Muscle layer of colon (tissue), 2 donors: ENCODE measurements at regions not wholly inside any gene's neighbourhood (a gene's known extent, or its start where the extent isn't known, plus 50 kb on each side); places are given as distances from the start of the nearest gene placed in this dataset.
"Not testable (repeated sequence)": the region's sequence is repeated elsewhere in the genome, so short reads cannot be mapped to it uniquely, and the experiment has no call there.

Experiments
- H3K27ac ChIP-seq: one replicate; pipeline ENCODE4 v1.7.0; 2013; ENCODE audit warnings: low read depth, mild to moderate bottlenecking, low read length, moderate library complexity
- H3K27me3 ChIP-seq, 2 donors: one replicate each; pipeline ENCODE4 v1.7.0; 2013; ENCODE audit warnings: low read length in 2 of 2, mild to moderate bottlenecking in 2 of 2; ENCODE audit not compliant: insufficient read depth in 2 of 2, control insufficient read depth in 1 of 2
- H3K36me3 ChIP-seq: one replicate; pipeline ENCODE4 v1.7.0; 2013; ENCODE audit warnings: mild to moderate bottlenecking, low read length; ENCODE audit not compliant: insufficient read depth
- H3K4me1 ChIP-seq: one replicate; pipeline ENCODE4 v1.7.0; 2013; ENCODE audit warnings: mild to moderate bottlenecking, low read length; ENCODE audit not compliant: insufficient read depth
- H3K4me3 ChIP-seq, 2 donors: one replicate each; pipeline ENCODE4 v1.7.0; 2013; ENCODE audit warnings: low read length in 2 of 2, low read depth in 1 of 2, mild to moderate bottlenecking in 1 of 2, moderate library complexity in 1 of 2
- H3K9ac ChIP-seq: one replicate; pipeline ENCODE4 v1.7.0; 2013; ENCODE audit warnings: low read length
- H3K9me3 ChIP-seq: one replicate; pipeline ENCODE4 v1.7.0; 2013; ENCODE audit warnings: mild to moderate bottlenecking, low read length
- donor health status: abdominal sarcoma.
- donor health status: Adenocarcinoma of cecum.

- H3K4me1 ChIP-seq, result no peaks in the 10 kb centered on the region
These were observed 1336.7 kb downstream of the CDH11 start for GRCh38 chr16:63785170-63785569.

GRCh38 chr16:63776437-63776836 is 1345.4 kb downstream of the CDH11 start:
- Histone ChIP-seq H3K27me3 (no peaks in the 10 kb centered on the region), H3K9ac (no peak overlapping the region), H3K9me3 (no peaks in the 10 kb centered on the region), H3K4me3 (no peak overlapping the region), H3K27ac (no peak overlapping the region), H3K36me3 (no peaks in the 10 kb centered on the region), H3K4me1 (no peaks in the 10 kb centered on the region)

More at GRCh38 chr16:63785170-63785569, 1336.7 kb downstream of the CDH11 start:
- H3K36me3 ChIP-seq, result no peaks in the 10 kb centered on the region
- H3K27me3 ChIP-seq, result no peaks in the 10 kb centered on the region
- H3K4me3 ChIP-seq, result no peak overlapping the region
- H3K9ac ChIP-seq, result no peak overlapping the region
- no peak overlapping the region for H3K27ac ChIP-seq
- no peaks in the 10 kb centered on the region for H3K9me3 ChIP-seq

GRCh38 chr16:63776034-63776433 is 1345.8 kb downstream of the CDH11 start:
- Histone ChIP-seq H3K4me3 (no peak overlapping the region), H3K9me3 (no peaks in the 10 kb centered on the region), H3K9ac (no peak overlapping the region)

GRCh38 chr16:63774302-63774701 is 1347.6 kb downstream of the CDH11 start:
- Histone ChIP-seq H3K36me3 (no peaks in the 10 kb centered on the region), H3K4me1 (no peaks in the 10 kb centered on the region), H3K27ac (no peak overlapping the region), H3K27me3 (no peaks in the 10 kb centered on the region), H3K4me3 (no peak overlapping the region), H3K9ac (no peak overlapping the region), H3K9me3 (no peaks in the 10 kb centered on the region)

More at GRCh38 chr16:63776034-63776433, 1345.8 kb downstream of the CDH11 start:
- no peaks in the 10 kb centered on the region for H3K36me3 ChIP-seq
- H3K4me1 ChIP-seq, result no peaks in the 10 kb centered on the region
- no peak overlapping the region for H3K27ac ChIP-seq
- H3K27me3 ChIP-seq, result no peaks in the 10 kb centered on the region

- H3K9me3 ChIP-seq, result no peaks in the 10 kb centered on the region
- H3K4me3 ChIP-seq, result no peak overlapping the region
These were observed 1352.7 kb downstream of the CDH11 start for GRCh38 chr16:63769211-63769610.

GRCh38 chr16:63760246-63760645 is 1361.6 kb downstream of the CDH11 start:
- not testable (repeated sequence) for H3K9me3 ChIP-seq, H3K4me3 ChIP-seq, H3K36me3 ChIP-seq, H3K9ac ChIP-seq, H3K4me1 ChIP-seq, H3K27me3 ChIP-seq, H3K27ac ChIP-seq

More at GRCh38 chr16:63769211-63769610, 1352.7 kb downstream of the CDH11 start:
- no peak overlapping the region for H3K9ac ChIP-seq
- H3K4me1 ChIP-seq, result no peaks in the 10 kb centered on the region
- no peak overlapping the region for H3K27ac ChIP-seq
- no peaks in the 10 kb centered on the region for H3K36me3 ChIP-seq
- no peaks in the 10 kb centered on the region for H3K27me3 ChIP-seq

- no peak overlapping the region for H3K9ac ChIP-seq
- H3K9me3 ChIP-seq, result no peaks in the 10 kb centered on the region
- H3K4me1 ChIP-seq, result no peaks in the 10 kb centered on the region
- no peaks in the 10 kb centered on the region for H3K27me3 ChIP-seq
- H3K27ac ChIP-seq, result no peak overlapping the region
- no peaks in the 10 kb centered on the region for H3K36me3 ChIP-seq
- H3K4me3 ChIP-seq, result no peak overlapping the region
These were observed 1369.5 kb downstream of the CDH11 start for GRCh38 chr16:63752347-63752746.

GRCh38 chr16:63749276-63749675 is 1372.6 kb downstream of the CDH11 start:
- no peak overlapping the region for H3K27ac ChIP-seq
- H3K36me3 ChIP-seq, result no peaks in the 10 kb centered on the region
- H3K27me3 ChIP-seq, result no peaks in the 10 kb centered on the region
- H3K9me3 ChIP-seq, result no peaks in the 10 kb centered on the region
- no peaks in the 10 kb centered on the region for H3K4me1 ChIP-seq
- H3K4me3 ChIP-seq, result no peak overlapping the region
- H3K9ac ChIP-seq, result no peak overlapping the region

- no peaks in the 10 kb centered on the region for H3K9me3 ChIP-seq
- H3K36me3 ChIP-seq, result no peaks in the 10 kb centered on the region
- H3K9ac ChIP-seq, result no peak overlapping the region
- H3K4me3 ChIP-seq, result no peak overlapping the region
- H3K4me1 ChIP-seq, result no peaks in the 10 kb centered on the region
- no peaks in the 10 kb centered on the region for H3K27me3 ChIP-seq
- no peak overlapping the region for H3K27ac ChIP-seq
These were observed 1376.4 kb downstream of the CDH11 start for GRCh38 chr16:63745456-63745855.

- Histone ChIP-seq H3K4me3 (no peak overlapping the region), H3K36me3 (no peaks in the 10 kb centered on the region), H3K27ac (no peak overlapping the region), H3K4me1 (no peaks in the 10 kb centered on the region), H3K9ac (no peak overlapping the region), H3K27me3 (no peaks in the 10 kb centered on the region), H3K9me3 (no peaks in the 10 kb centered on the region)
These were observed 1377.6 kb downstream of the CDH11 start for GRCh38 chr16:63744077-63744874.

- no peaks in the 10 kb centered on the region for H3K36me3 ChIP-seq
- H3K9me3 ChIP-seq, result no peaks in the 10 kb centered on the region
- H3K9ac ChIP-seq, result no peak overlapping the region
- no peak overlapping the region for H3K27ac ChIP-seq
- no peaks in the 10 kb centered on the region for H3K4me1 ChIP-seq
- H3K27me3 ChIP-seq, result no peaks in the 10 kb centered on the region
- H3K4me3 ChIP-seq, result no peak overlapping the region
These were observed 1379.7 kb downstream of the CDH11 start for GRCh38 chr16:63742150-63742549.

- H3K27ac ChIP-seq, result no peak overlapping the region
- H3K27me3 ChIP-seq, result no peaks in the 10 kb centered on the region
- no peak overlapping the region for H3K9ac ChIP-seq
- H3K4me1 ChIP-seq, result no peaks in the 10 kb centered on the region
- H3K4me3 ChIP-seq, result no peak overlapping the region
- no peaks in the 10 kb centered on the region for H3K9me3 ChIP-seq
- no peaks in the 10 kb centered on the region for H3K36me3 ChIP-seq
These were observed 1384.2 kb downstream of the CDH11 start for GRCh38 chr16:63737633-63738032.
